Islet precursor cell (in vitro differentiated cells): ENCODE measurements at regions not wholly inside any gene's neighbourhood (a gene's known extent, or its start where the extent isn't known, plus 50 kb on each side); places are given as distances from the start of the nearest gene placed in this dataset.

Experiments
- DNase-seq: peaks from one replicate; pipeline ENCODE4 v3.0.0-alpha.2; 2018

DNA sequence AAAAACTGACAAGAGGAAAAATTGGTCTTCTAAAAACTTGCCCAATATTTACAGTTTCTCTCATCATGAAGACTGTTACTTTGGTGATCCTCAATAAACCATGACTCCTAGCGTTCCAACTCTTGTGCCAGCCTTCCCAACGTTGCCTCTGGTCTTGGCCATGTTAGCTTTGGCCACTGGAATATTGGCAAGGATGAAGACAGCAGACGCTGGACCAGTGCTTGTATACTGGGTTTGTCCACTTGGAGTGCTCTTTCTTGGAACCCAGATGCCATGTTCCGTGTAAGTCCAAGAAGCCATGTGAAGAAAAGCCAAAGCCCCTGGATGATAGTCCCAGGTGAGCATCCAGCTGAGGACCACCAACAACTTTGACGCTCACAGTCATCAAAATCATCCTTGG lies 379.6 kb downstream of the NUAK1 start:
- DNase-seq: peak; percentile 49

DNA sequence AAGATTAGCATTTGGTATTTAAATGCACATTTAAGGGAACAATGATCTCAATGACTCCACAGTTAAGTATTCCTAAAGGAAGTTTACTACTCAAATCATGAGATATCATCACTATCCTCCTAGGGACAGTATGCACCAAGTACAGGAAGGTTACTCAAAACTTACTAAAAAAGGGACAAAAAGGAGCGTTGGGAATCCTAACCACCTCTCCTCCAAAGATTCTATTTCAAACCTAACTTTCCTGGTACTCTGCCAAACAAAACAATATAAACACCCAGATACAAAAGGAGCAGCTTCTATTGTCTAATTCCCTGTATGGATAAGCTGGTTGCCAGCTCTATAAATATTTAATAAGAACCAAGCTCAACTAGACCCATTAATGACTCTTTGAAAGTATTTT lies 377.7 kb downstream of the NUAK1 start:
- no peak for DNase-seq

DNA sequence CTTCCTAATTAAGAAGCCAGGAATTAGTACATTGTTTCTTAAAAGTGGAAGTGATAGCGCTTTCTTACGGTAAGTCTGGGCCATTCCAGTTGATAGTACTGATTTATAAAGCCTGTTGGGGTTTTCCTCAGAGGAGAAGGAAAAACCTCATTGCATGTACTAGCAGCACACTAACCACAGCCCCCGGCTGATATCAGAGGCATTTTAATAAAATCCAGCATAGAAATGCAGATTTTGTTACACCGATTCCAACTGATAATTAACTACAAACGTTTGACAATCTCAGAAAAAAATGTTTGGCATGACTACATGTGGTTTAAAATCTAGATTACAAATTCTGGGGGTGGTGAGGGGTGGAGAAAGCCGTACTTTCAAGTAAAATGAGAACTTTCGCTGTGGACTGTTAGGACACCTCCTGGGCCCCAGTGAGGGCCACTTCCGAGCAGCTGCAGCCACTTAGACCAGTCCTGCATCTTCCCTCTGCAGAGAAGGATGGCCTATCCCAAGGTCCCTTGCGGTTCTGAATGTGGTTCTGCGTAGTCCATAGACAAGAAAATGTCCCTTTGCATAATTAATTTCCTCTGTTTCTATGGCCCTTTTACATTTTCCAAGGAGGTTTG lies 374.4 kb downstream of the NUAK1 start:
- no peak for DNase-seq

DNA sequence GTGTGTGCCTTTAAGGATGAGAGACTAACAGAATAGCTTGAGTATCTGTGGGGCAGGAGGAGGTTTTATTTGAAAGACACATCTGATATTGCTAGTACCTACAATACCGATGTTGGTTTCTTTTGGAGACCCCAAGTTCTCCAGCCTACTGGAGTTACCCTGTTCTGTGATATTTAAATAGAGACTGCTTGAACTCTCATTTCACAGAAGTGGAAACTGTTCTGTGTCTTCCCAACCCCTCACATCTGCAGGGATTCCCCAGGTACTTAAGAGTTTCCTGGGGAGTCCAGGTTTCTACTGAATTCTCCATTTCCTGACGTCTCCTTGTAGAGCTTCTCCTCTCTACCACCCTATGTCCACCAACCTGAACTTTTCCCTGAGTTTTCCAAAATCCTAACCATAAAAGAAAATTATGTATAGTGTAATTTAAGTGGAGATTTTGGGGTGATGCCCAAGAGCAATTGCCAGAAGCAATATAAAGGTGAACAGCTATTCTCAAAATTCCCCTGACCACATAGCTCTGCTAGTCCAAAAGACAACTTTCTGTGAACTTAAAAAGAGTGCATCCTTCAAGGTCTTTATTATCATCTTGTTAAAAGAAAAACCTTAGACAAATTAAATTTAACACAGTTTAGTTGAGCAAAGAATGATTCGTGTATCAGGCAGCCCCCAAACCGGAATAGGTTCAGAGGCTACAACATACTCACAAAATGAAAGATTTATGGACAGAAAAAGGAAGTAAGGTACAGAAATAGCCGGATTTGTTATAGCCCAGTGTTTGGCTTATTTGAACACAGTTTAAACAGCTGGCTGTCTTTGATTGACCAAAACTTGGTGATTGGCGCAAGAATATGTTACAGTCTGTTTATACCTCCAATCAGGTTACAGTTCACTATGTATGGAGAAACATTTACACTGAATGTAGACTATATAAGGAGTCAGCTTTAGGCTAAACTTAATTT lies 373.4 kb downstream of the NUAK1 start:
- no peak for DNase-seq

DNA sequence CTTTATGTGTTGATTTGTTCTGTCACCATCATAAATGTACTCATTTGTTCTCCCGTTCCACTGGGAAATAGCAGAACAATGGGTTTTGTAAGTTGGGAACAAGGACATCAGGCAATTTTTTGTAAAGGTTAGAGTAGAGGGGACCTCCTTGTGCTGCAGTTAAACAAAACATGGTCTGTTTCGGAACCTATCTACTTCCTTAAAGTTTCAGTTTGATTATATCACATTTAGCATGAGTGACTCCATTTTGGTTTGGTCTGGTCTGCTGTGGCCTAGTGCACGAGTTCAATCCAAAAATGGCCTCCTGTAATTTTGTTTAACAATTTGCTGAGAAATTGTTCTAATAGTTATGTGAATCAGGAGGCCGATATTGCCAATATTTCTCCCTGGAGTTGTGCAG lies 372.7 kb downstream of the NUAK1 start:
- no peak for DNase-seq

DNA sequence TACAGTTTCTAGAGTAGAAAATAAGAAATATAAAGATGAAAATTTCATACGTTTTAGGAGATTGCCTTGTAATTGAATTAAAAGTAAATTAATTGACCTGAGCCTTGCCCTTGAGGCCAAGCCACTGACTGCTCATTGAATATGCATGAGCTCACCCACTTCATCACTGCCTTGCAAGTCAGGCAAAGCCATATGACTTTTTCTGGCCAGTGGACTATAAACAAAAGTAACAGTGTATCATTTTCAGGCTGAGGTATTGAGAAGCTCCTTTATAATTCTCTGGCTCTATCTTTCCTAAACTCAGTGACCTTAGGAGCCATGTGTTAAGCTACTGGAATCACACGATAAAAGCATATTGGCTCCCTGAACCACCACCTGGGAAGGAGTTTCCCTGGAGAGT lies 369.3 kb downstream of the NUAK1 start:
- no peak for DNase-seq

DNA sequence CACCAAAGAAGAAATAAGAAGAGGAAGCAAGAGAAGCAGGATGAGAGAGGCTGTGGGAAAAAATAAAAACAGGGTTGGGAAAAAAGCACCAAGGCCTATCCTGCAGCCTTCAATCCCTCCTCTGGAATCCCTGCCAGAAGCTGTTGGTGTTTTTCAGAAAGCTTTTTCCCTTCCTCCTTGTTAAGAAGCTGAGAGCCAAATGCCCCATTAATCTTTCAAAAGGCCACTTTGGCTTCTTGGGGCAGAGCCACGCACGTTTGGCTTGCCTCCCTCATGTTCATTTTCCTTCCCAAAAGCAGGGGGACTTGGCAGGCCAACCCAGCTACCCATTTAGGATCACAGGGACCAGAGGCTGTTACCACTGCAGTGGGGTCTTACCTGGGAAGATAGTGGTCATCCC lies 365.3 kb downstream of the NUAK1 start:
- peak; percentile 42 for DNase-seq

DNA sequence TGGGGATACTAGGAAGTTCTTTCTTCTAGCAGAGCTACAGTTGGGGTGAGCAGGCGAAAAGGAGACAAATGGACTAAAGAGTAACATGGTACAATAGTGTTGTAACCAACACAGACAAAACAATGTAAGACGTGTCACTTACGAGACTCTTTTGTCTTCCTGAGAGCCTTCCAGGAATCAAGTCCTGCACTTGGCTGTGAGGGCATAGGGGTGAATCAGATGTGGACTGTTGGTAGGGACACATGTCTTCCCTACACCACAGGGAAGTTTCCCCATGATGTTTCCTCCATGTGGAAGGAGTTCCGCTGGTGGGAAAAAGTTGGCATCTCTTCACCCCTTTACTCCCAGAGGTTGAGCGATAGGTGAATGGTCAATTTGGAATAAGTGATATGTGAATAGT lies 364.7 kb downstream of the NUAK1 start:
- DNase-seq: peak; percentile 31

DNA sequence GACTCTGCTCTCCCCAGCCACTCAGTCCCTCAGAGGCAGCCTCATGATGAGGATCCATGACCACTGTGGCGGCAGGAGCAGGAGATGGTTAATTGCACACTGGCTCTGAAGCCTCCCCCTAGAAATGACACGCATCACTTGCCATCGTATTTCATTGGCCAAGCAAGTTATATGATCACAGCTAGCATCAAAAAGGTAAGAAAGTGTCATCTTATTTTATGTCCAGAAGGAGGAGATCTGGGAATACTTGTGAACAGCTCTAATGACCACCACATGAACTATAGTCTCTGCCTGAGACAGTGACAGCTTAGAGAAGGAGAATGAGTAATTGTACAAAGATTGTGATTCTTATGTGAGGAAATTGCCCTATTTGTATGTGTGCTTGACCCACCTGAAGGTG lies 363.4 kb downstream of the NUAK1 start:
- peak; percentile 29 for DNase-seq

DNA sequence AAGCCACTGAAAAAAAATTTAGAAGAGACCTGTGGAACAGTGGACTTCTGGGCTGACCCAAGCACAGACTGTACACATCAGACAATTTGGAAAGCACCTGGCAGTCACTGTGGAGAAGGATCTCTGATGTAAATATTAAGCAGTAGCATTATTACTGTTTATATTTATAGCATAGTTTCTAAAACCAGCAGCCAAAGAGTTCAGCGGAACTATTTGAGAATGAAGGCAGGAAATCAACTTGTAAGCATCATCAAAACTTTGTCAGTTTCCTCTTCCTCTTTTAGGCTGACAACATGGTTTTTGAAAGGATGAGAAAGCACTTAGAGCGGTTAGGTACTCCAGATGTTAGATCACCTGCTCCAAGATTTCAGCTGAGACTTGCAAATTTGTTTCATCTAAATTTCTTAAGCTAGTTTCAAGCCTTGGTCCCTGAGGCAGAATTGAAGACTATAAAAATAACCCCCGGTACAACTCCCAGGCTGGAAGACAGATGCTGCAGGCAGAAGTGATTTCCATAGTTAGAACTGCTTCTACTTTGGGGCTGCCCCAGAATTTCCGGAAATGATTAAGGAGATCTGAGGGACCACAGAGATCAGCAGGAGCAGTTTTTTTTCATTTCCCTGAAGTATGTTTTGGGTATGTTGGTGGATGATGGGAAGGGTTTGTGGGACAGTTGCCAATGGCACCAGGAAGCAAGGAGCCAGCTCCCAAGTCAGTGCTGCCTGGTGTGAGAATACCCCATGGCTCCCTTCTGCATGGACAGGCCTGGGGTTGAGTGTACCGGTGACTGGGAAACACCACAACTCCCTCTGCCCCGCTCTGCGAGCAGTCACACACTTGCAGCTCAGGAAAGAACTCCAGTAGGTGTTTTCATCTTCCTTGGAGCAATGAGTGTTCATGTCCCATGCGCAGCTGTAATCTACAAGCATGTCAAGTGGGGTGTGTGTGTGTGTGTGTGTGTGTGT lies 354.5 kb downstream of the NUAK1 start:
- no peak for DNase-seq

DNA sequence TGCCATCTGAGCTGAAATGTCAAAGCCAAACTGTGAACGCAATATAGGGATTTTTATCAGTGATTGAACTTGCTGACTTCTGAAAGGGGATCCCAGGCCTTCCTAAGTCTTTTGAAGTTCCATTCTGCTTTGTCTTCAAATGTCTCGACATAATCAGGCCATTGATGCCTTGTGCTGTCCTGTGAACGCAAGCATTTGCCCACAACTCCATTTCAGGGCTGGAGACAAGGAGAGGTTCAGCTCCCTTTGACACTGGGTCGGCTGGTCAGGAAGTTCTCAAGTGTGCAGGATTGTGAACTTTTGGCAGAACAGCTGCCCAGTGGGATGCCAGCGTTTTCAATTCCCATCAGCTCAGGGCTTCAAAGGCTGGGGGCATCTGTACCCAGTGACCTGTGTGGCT lies 345.3 kb downstream of the NUAK1 start:
- DNase-seq: no peak

DNA sequence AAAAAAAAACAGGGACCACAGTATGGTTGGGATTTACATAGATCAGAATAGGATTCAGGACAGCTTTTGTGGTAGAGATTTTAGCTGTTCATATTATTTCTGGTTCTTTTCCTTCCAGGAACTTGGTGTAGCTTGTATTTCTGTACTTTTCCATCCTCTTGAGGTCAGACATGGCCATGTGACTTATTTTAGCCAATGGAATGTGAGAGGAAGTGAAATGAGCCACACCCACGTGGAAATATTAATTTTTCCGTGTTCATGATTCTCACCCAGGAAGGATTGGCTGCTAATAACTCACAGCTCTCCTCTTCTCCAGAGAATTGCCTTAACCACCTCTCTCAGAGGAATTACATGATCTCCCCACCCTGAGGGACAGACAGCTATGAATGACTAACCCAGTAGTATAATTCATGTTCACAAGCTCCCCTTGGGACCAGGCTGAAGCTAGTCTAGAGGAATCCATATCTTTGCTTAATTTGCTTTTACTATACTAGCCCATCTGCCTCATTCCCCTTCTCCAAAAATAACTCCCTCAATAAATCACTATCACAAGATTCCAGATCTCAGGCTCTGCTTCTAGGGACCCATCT lies 340.4 kb downstream of the NUAK1 start:
- DNase-seq: no peak

DNA sequence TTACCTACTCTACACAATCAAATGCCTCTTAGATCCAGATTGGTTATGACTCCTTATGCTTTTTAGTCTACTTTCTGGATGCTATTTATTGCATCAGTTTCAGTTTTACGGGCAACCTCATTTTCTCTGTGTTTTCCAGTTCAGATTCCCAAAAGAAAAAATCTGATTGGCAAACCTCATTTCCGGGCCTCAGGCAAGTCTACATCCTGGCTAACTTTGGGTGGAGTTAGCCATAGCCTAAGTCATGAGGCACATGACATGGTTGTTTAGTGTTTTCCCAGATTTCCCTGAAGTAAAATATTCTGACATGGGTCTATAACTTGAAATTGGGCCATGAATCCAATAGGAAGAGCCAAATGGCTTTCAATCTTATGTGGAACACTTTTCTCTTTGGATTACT lies 339.7 kb downstream of the NUAK1 start:
- DNase-seq: no peak

DNA sequence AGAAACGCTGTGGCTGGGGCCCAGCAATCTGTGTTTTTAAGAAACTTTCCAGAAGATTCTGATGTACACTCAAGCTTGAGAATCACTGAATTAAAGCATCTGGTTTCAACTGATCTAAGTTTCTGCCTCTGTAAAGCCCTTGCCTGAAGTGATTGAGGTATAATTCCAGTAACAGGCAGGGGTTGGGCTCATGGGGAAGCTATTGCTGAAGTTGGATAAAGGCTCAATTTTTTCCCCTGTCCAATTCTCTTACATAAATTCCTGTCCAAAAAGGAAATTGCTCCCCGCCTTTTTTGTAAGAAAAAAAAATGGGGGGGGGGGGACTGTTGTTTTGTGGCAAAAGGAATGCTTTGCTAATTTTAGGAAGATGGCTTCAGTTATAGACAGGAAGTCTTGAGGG lies 337.4 kb downstream of the NUAK1 start:
- no peak for DNase-seq

DNA sequence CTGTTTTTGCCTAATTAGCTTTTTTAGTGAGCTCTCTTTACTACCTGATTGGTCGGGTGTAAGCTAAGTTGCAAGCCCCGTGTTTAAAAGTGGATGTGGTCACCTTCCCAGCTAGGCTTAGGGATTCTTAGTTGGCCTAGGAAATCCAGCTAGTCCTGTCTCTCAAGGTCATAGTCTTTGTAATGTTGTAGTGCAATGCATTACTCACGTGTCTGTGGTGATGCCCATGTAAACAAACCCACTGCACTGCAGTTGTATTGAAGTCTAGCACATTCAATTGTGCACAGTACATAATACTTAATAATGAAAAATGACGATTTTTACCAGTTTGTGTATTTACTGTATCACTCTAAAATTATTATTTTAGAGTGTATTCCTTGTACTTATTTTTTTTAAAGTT lies 335.5 kb downstream of the NUAK1 start:
- DNase-seq: no peak

DNA sequence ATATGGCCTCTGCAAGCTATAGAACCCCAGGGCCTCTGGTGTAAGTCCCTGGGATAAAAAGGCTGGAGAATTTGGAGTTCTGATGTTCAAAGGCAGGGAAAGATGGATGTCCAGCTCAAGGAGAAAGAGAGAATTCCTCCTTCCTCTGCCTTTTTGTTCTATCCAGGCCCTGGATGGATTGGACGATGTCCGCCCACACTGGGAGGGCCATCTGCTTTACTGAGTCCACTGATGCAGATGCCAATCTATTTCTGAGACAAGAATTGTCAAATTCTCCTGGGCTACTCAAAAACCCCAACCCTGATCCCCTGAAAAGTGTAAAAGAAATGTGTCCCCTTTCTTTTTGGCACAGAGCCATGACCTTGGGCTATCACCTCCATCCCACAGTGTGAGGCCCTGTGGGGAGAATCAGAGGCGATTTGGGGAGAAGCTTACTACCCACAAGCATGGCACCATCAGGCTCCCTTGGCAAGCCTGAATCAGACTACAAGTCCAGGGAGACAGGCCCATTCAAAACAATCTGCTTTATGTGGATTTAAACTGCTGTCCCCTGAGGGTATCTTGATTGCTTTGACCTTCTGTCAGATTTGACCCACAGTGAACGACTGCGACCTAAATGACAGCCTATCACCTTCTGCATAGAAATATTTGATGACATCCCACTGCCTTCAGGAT lies 334.0 kb downstream of the NUAK1 start:
- no peak for DNase-seq

DNA sequence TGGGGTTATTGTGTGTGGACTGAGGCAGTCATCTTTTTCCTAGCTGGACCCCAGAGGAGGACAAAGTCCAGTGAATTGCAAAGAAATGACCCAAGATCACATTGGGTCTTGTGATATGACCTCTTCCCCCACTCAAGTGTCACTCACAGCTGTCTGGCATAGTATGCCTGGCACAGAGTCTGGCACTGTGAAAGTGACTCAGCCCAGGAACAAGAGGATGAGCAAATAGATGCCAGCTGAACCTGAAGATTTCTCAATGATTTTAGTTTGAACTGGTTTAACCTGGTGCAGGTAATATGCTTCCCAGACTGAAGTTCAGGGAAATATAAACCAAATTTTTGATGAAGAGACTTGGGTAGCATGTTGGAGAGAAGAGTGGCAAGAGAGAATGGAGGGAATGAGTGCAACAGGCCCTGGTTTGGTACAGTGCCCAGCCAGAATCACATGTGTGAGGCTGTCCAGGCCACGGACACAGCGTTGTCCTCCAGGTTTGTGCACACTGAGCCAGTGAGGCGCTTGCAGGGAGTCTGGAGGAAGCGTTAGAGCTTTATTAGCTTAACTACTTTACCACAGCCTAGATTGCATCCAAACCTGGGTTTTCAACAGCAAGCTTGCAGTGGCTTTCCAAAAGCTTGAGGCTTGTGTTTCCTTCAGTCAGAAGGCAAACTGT lies 332.9 kb downstream of the NUAK1 start:
- no peak for DNase-seq

DNA sequence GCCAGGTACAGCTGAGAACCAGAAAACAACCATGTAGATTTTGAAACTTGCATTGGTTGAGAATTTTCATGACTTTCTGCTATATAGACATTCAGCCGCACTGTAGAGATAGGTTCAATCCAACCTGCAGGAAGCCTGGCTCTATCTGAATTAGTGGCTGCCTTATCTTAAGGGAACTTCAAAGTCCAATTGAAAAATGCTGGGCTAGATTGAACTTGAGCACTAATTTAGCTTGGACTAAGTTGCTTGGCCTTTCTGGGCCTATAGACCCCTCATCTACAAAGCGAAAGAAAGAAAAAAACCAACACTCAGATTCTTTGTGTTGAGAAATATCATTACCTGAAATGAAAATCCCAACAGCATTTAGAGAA lies 332.4 kb downstream of the NUAK1 start:
- DNase-seq: no peak

DNA sequence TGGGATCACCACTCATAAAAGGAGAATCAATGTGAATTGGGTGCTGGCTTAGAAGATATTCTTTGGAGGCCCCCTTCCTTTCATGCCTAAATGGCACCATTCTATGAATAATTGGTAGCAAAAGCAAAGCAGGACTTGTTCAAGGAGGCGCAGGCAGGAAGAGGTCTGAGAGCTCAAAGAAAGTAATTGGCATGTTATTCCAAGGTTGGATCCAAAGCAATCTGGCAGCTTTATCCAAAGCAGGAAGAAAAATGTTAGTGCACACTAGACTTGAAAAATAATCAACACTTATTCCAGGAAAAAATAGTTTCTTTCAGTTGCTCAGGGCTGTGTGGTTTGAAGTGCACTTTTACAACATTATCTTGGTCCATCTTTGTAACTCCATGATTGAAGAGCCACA lies 326.4 kb downstream of the NUAK1 start:
- DNase-seq: no peak

DNA sequence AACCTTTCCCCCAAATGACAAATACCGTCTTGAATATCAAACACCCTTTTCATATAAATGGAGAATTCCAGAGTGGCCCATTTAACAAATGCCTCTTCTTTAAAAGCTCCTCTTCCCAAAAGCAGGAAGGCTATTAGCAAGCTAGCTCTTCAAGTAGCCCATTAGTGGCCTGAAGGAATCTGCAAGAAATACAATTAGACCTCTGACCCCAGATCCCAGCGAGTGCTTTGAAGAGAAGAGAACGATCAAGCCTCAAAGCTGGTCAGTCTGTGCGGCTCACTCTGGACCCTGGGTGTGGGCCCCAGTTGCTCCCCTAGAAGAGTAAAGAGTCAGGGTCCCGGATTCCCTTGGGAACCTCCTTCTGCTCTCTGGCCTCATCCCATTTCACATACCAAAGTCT lies 325.6 kb downstream of the NUAK1 start:
- peak; percentile 94 for DNase-seq

DNA sequence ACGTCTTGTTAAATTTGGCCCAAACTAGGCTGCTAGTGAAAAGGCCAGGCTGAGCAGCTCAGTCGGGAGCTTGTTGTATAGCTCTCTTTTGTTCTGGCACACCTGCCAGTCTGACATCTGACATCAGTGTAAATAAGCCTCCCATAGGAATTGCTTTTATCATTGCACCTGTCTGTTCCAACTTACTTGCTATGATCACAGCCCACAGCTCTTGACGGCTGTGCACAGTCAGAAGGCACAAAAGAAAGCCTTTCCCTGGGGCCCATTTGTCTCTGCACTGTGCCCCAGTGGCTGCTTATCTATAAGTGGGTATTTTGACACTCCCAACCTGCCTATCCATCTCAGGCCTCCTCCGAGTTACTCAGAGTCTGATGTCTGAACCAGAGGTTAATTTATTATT lies 324.5 kb downstream of the NUAK1 start:
- DNase-seq: no peak

DNA sequence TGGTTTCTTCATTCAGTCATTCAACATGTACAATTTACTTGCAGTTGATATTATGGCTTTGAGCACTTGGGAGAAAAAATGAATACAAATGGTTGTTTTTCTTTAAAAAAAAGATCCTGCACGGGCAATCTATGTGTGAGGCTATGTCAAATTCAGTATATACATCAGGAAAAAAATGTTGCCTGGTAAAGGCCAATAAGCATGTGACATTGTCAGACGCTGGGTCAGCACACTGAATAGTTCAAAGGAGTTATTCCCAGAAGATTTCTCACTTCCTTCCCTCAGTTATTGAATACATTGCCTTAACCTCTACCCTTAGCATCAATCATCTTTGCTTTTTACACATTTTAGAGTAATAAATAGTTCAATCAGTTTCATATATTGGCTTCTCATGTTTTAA lies 319.2 kb downstream of the NUAK1 start:
- no peak for DNase-seq
